NT2/D1 (cell line): ENCODE measurements at regions not wholly inside any gene's neighbourhood (a gene's known extent, or its start where the extent isn't known, plus 50 kb on each side); places are given as distances from the start of the nearest gene placed in this dataset.

Source experiments
- DNase-seq: peaks from one replicate; pipeline ENCODE4 v3.0.0-alpha.2; 2011; ENCODE audit warnings: low read depth, low spot score
- H3K27me3 ChIP-seq: 2 replicates; pipeline ENCODE4 v1.6.0; 2011; ENCODE audit warnings: mild to moderate bottlenecking; ENCODE audit not compliant: insufficient read length, insufficient read depth
- H3K36me3 ChIP-seq: 2 replicates; pipeline ENCODE4 v1.6.1; 2011; ENCODE audit warnings: mild to moderate bottlenecking, low read length, mixed read lengths; ENCODE audit not compliant: insufficient read depth, insufficient read length
- H3K4me1 ChIP-seq: 2 replicates; pipeline ENCODE4 v1.5.1; 2011; ENCODE audit not compliant: insufficient read depth, insufficient read length
- H3K4me3 ChIP-seq: 2 replicates; pipeline ENCODE4 v1.5.1; 2011; ENCODE audit warnings: low read depth; ENCODE audit not compliant: insufficient read length
- H3K9ac ChIP-seq: 2 replicates; pipeline ENCODE4 v1.6.0; 2011; ENCODE audit warnings: low read depth; ENCODE audit not compliant: insufficient read length
- H3K9me3 ChIP-seq: 2 replicates; pipeline ENCODE4 v1.5.1; 2011; ENCODE audit warnings: mild to moderate bottlenecking, low read length; ENCODE audit not compliant: insufficient read depth
- SUZ12 ChIP-seq: IDR thresholded peaks from 2 replicates; pipeline ENCODE4 v1.6.1; 2011; ENCODE audit not compliant: insufficient read length, insufficient read depth; ENCODE audit errors: extremely low read depth
- YY1 ChIP-seq: IDR thresholded peaks from 2 replicates; pipeline ENCODE4 v1.6.1; 2011; ENCODE audit not compliant: insufficient read length, insufficient read depth
- ZNF274 ChIP-seq: IDR thresholded peaks from 2 replicates; pipeline ENCODE4 v1.6.1; 2011; ENCODE audit warnings: mild to moderate bottlenecking, low read depth, low read length

DNA sequence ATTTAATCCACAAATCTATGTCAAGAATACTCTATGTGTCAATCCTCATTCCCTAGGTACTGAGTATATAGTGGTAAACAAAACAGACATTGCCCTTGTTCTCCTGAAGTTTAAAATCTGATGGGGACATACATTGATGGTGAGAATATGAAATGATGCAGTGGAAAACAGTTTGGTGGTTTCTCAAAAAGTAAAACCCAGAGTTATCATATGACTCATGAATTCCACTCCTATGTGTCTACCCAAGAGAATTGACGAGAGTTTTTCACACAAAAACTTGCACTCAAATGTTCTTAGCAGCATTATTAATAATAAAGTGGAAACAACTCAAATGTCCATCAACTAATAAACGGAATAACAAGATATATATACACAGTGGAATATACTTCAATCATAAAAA, 586.7 kb downstream of the CCDC85A start:
- TF ChIP-seq ZNF274 (no peak), SUZ12 (no peak), YY1 (no peak)
- H3K9ac ChIP-seq = no peak overlapping the region
- no peaks in the 10 kb centered on the region for H3K36me3 ChIP-seq
- no peaks in the 10 kb centered on the region for H3K9me3 ChIP-seq
- no peak for DNase-seq
- H3K4me1 ChIP-seq = no peaks in the 10 kb centered on the region
- H3K4me3 ChIP-seq = no peak overlapping the region
- H3K27me3 ChIP-seq = no peaks in the 10 kb centered on the region

DNA sequence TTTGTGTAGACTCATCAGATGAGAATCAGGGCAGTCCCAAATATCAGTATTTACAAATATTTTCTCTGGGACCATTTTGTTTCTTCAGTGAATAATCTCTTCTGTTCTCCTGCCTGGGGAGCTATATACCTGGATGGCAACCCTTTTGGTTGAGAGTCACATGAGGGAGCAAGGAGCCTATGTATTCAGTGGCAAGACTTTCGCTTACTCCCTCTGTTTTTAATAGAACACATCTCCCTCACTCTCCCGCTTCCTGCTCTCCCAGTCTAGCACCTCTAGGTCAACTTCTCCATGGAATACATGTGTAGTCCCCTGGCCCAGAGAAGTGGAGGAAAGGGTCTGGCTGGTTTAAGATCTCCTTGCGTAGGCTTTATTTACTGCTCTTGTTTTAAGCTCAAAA, 600.3 kb downstream of the CCDC85A start:
- Histone ChIP-seq H3K36me3 (no peaks in the 10 kb centered on the region), H3K4me3 (no peak overlapping the region), H3K9me3 (no peaks in the 10 kb centered on the region), H3K27me3 (no peaks in the 10 kb centered on the region), H3K9ac (no peak overlapping the region), H3K4me1 (no peaks in the 10 kb centered on the region)
- no peak for DNase-seq
- no peak for TF ChIP-seq ZNF274
- TF ChIP-seq SUZ12 = no peak
- no peak for TF ChIP-seq YY1

DNA sequence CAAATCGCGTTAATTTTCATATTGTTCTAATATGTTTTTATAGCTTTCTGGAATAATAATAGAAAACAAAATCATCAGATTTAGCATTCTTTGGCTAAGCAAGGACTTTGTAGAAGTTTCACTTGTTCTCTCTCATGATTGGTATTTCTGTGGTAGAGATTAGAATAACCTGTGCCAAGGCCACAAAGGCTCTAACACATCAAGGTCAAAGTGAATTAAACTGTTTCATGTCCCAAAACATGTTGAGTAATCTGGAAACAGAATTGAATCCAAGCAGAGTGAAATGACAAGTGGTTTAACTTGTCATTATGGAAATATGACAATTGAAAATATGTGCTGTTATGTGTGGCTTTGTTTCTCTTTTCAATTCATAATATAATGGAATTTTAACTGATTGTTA, 617.4 kb downstream of the CCDC85A start:
- Histone ChIP-seq H3K9me3 (no peaks in the 10 kb centered on the region), H3K36me3 (no peaks in the 10 kb centered on the region), H3K4me3 (no peak overlapping the region), H3K4me1 (no peaks in the 10 kb centered on the region), H3K9ac (no peak overlapping the region), H3K27me3 (no peaks in the 10 kb centered on the region)
- DNase-seq = no peak
- TF ChIP-seq ZNF274 (no peak), SUZ12 (no peak), YY1 (no peak)

DNA sequence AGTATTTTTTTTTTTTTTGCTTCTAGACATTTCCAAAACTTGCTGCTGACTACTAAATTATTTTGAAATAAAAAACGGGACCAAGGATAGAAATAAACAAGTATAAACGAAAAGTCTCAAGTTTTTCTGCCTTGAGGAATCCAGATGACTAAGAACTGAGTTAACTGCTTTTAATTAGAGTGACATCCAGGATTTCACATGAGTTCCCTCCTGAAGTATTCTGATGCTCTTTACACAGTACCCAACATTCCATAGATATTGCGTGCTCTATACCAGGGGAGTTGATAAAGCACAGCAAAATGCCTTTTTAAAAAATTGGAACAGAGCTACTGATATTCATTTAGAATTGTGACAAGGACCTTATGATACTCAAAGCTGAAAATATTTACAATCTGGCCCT, 618.0 kb downstream of the CCDC85A start:
- TF ChIP-seq SUZ12 (no peak), YY1 (no peak), ZNF274 (no peak)
- Histone ChIP-seq H3K27me3 (no peaks in the 10 kb centered on the region), H3K4me3 (no peak overlapping the region), H3K9ac (no peak overlapping the region), H3K4me1 (no peaks in the 10 kb centered on the region), H3K9me3 (no peaks in the 10 kb centered on the region), H3K36me3 (no peaks in the 10 kb centered on the region)
- no peak for DNase-seq

DNA sequence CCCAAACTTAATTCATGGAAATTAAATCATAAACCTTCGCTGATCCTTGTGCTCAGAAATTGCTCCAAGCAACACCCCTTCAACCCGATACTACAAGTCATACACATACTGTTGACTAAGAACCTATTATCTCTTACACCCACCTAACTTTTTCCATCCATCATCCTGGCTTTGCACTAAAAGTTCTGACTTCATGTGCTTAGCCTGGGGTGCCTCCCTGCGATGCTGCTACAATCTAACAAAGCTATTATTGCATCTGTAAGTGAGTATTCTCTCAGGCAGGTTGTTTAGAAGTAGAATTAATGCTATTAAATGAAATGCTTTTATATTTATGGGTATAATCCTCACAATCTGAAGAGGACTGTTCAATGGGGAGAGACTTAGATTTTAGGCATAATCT, 619.8 kb downstream of the CCDC85A start:
- no peaks in the 10 kb centered on the region for H3K36me3 ChIP-seq

DNA sequence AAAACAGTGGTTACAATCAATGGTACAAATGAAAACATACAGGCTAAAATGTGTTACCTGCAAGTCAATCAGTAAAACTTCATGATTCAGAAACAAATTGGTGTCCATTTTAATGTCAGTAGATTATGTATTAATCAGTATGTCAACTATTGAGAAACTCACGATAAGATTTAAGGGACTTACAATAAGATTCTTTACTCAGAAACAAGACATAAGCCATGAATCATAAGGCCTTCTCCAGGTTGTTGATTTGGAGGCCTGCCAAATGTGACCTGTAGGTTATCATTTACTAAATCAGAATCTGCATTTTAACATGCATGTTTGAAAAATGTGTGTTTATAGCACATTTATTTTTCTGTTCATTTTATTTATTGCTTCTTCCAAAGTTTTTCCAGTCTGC, 623.1 kb downstream of the CCDC85A start:
- H3K4me3 ChIP-seq = no peak overlapping the region
- no peaks in the 10 kb centered on the region for H3K36me3 ChIP-seq
- no peak for DNase-seq
- no peaks in the 10 kb centered on the region for H3K9me3 ChIP-seq
- H3K4me1 ChIP-seq = no peaks in the 10 kb centered on the region
- H3K27me3 ChIP-seq = no peaks in the 10 kb centered on the region
- H3K9ac ChIP-seq = no peak overlapping the region
- no peak for TF ChIP-seq SUZ12
- no peak for TF ChIP-seq ZNF274
- TF ChIP-seq YY1 = no peak

More for the DNA sequence above, 619.8 kb downstream of the CCDC85A start:
- Histone ChIP-seq H3K27me3 (no peaks in the 10 kb centered on the region), H3K9me3 (no peaks in the 10 kb centered on the region), H3K9ac (no peak overlapping the region), H3K4me1 (no peaks in the 10 kb centered on the region), H3K4me3 (no peak overlapping the region)
- TF ChIP-seq ZNF274 (no peak), SUZ12 (no peak)
- DNase-seq = no peak

DNA sequence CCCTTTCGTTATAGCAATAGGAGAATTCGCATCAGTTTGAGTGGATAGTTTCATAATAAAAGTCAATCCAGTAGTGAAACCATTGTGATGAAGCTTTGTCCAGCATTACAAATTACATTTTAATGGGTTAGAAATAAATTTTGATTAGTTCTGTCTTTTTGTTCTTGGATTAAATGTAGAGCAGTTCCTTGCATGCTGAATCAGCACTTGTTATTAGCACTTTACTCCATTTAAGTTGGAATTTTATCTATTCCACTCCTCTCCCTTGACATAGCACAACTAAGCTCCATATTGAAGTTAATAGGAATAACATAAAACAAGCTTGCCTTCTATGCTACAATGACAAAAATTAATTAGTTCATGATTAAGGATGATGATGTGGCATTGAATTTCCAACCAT, 624.1 kb downstream of the CCDC85A start:
- no peaks in the 10 kb centered on the region for H3K36me3 ChIP-seq
- H3K4me3 ChIP-seq = no peak overlapping the region
- no peak for DNase-seq
- H3K4me1 ChIP-seq = no peaks in the 10 kb centered on the region
- H3K27me3 ChIP-seq = no peaks in the 10 kb centered on the region
- no peak overlapping the region for H3K9ac ChIP-seq
- no peak for TF ChIP-seq ZNF274
- no peak for TF ChIP-seq YY1
- no peak for TF ChIP-seq SUZ12
- no peaks in the 10 kb centered on the region for H3K9me3 ChIP-seq

DNA sequence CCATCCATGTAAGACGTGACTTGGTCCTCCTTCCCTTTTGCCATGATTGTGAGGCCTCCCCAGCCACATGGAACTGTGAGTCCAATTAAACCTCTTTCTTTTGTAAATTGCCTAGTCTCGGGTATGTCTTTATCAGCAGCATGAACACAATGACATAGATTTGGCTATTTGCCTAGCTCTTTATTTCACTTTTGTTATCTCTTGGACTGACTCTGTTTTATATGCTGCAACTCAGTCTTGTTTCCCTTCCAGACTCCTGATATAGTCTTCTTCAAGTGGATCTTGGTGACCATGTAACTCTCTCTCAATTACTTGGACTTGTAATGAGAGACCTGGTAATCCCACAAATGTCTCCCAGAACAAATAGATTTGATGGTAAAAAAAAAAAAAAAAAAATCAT, 627.6 kb downstream of the CCDC85A start:
- Histone ChIP-seq H3K4me1 (no peaks in the 10 kb centered on the region), H3K27me3 (no peaks in the 10 kb centered on the region), H3K36me3 (no peaks in the 10 kb centered on the region), H3K9me3 (no peaks in the 10 kb centered on the region), H3K9ac (no peak overlapping the region), H3K4me3 (no peak overlapping the region)
- TF ChIP-seq ZNF274 = no peak
- no peak for DNase-seq
